Activated CD4-positive, CD25-positive, alpha-beta regulatory T cell treated with anti-CD3 and anti-CD28 coated beads, Interleukin-2, amount 50 U/mL, for 72 hours (primary cell): ENCODE measurements at regions not wholly inside any gene's neighbourhood (a gene's known extent, or its start where the extent isn't known, plus 50 kb on each side); places are given as distances from the start of the nearest gene placed in this dataset.

Source experiments
- DNase-seq: peaks from one replicate; pipeline ENCODE4 v3.0.0; 2021

GRCh38 chr11:122268601-122269130 is 152.7 kb upstream of the BLID start:
- no peak for DNase-seq

GRCh38 chr11:122267602-122268001 is 151.6 kb upstream of the BLID start:
- DNase-seq: no peak

DNA sequence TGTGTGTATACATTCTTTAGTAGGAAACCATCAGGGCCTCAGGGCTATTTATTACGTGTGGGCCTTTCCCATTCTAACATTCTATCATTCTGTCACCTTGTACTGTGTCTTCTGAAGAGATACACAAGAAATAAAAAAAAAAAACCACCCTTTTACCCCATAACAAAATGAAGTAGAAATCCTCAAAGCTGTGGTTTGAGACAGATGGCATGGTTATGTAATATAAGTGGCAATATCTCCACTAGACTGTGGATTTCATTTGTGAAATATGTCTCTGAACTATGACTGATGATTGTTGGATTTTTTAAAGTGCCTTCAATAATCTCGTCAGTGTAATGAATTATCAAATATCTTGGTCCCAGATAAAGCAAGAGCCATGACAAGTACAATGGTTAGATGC is 150.0 kb upstream of the BLID start:
- no peak for DNase-seq

- no peak for DNase-seq
These were observed 148.1 kb upstream of the BLID start for GRCh38 chr11:122264121-122264520.

GRCh38 chr11:122261546-122261945 is 145.5 kb upstream of the BLID start:
- DNase-seq: no peak

DNA sequence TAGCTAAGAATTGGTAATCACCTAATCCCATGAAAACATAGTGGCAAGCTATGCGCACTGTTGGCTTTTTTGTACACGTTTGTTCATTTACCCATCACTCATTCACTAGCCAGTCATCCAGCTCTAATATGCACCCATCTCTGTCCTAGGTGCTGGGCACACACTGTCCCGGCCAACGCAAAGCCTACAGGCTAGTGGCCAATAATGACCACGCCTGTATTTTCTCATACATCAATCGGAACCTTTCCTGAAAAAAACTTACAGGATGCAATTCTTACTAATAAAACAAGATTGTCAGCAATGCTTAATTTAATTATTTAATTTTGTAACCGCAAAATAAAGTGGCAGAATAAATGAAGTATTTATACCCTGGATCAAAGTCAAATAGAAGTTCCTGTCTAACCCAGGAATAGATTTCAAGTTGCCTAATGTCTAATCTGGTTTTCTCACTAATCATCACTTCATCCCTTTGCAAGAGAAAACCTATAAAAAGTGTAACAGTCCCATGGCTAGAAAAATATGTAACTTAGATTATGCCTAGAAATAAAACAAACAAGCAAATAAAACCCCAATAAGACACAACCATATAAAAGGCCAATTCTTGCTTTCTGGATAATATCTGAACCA is 143.3 kb upstream of the BLID start:
- DNase-seq: no peak

- DNase-seq: no peak
These were observed 142.6 kb upstream of the BLID start for GRCh38 chr11:122258446-122259194.

DNA sequence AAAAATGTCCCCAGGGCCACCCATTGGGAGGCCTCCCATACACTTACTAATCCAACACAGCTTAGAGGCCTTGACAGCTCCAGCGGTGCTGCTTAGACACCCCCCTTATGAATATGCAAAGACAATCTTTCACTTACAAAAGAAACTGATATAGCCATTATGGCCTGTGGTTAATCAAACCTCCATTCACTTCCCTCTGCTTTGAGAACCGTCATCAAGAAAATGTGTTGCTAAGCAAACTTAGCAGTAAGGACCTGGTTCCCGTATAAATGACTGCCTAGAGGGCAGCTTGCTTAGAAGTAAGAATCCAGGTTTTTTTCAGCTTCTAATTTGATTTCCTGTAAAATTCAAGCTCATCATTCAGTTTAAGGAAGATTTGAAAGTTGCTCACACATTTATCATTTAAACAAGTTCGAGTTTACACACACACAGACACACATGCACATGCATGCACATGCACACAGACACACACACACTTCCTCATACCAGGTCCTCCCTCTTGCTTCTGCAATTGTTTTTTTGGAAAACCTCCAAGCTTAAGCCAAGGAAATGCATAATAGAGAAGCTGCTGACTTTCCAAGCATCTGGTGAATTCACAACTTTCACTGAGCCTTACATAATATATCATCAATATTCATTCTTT is 137.7 kb upstream of the BLID start:
- DNase-seq: no peak

DNA sequence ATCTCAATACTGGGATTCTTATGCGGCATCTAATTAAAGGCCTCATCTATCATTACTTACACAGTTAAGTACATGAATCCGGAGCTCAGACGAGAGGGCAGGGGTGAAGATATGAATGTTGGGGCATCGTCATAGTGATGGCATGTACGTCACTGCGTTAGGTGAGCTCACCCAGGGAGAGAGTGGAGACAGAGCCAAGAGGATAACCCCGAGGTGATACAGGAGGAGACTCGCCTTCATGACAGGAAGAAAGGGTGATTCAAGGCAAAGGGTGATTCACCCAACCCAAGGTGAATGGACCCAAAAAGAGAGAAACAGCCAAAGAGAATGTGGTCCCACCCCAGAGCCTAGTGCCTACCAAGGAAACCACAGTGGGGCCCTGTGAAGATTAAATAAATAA is 132.9 kb upstream of the BLID start:
- no peak for DNase-seq

DNA sequence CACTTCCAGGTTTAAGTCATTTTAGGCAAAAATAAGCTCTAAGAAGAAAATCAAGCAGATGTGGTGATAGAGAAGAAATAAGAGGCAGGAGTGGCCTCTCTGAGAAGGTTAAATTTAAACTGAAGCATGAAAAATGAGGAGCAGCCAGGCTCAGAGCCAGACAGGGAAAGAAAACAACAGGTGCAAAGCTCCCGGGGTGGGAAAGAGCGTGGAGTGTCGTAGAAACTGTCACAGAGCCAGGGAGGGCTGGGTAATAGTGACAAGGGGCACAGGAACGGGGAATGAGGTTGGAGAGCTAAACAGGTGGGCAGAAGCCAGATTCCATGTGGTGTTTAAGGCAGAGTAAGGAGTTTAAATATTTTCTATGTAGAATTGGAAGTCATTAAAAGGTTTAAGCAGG is 132.1 kb upstream of the BLID start:
- DNase-seq: no peak

- DNase-seq: no peak
These were observed 130.9 kb upstream of the BLID start for GRCh38 chr11:122246874-122247273.

- no peak for DNase-seq
These were observed 126.7 kb upstream of the BLID start for GRCh38 chr11:122242731-122243130.

DNA sequence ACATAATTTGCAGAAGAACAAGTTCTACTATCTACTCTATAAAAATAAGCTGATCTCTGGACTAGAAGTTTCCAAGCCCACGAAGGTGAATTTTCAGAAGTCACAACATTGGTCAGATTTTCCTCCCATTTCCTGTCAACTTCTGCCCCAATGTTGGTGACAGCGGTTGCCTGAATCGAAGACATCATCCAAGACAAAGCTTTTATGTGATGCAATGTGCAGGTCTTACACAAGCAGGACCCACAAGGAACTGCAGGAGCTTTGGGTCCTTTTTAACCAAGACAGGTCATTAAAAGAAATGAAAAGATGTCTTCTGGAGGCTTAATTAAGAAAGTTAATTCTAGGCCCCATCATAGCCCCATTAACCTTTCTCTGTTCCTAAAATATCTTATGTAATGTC is 125.6 kb upstream of the BLID start:
- DNase-seq: no peak

DNA sequence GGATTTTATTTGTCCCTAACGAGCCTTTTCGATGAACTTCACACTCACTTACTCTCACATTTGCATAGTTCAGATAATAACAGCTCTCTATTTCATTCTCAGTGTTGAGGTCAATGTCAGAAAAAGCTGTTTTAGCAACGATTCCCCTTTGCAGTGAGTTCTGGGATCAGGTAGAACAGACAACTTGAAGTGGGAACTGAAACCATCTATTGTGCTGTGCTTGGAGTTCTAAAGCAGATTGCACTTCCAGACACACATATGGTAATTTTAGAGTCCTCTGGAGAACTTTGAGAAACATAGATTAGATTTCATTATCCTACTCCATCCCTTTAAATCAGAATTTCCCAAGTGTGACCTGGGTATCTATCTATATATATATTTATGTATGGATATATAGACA is 124.6 kb upstream of the BLID start:
- DNase-seq: no peak

DNA sequence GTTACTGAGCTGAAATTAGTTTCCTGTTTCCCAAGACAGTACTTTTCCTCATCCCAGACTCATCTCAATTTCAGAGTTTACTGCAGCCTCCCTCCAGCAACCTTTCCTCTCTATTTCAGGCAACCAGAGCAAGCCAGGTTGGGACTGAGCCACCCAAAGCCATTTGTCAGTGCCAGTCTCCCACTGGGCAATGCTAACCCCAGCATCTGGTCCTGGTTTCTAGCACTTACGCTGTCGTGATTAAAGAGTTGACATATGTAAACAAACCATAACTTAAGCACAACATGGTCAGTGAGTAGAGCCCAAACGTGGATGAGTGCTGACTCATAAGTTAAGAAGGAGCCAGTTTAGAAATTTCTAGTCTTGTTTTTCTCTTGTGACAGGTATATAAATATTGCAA is 119.6 kb upstream of the BLID start:
- no peak for DNase-seq

DNA sequence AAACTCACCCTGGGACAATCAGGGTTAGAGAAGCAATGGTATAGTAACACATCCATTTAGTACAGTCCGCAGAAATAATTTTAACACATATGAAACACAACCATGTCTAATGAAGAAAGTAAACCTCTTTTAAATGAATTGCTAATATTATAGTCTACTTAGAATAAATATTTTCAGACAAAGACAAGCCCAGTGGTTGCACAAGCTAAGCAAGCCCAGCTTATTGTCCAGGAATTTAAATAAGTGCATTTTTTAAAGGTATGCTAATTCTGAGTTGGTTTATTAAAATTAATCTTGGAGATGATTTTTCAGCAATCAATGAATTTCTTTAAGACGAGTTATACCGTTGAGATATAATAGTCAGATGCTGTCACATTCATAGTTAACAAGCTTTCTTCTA is 118.8 kb upstream of the BLID start:
- no peak for DNase-seq

- DNase-seq: no peak
These were observed 118.2 kb upstream of the BLID start for GRCh38 chr11:122234257-122234656.

- no peak for DNase-seq
These were observed 117.0 kb upstream of the BLID start for GRCh38 chr11:122232985-122233384.

DNA sequence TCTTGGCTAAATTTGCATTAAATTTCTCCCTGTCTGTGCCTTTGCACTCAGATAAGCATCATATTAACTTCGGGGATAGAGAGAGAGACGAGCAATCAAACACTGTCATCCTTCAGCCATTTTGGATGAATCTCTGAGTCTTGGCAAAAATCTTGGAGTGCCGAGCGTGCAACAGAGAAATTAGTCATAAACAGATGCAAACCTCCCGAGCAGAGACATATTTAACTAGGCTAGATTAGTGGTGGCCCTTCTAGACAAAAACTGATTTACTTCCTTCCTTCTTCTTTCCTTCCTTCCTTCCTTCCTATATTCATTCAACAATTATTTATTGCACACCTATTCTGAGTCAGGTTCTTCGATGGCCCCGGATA is 114.4 kb upstream of the BLID start:
- DNase-seq: no peak

DNA sequence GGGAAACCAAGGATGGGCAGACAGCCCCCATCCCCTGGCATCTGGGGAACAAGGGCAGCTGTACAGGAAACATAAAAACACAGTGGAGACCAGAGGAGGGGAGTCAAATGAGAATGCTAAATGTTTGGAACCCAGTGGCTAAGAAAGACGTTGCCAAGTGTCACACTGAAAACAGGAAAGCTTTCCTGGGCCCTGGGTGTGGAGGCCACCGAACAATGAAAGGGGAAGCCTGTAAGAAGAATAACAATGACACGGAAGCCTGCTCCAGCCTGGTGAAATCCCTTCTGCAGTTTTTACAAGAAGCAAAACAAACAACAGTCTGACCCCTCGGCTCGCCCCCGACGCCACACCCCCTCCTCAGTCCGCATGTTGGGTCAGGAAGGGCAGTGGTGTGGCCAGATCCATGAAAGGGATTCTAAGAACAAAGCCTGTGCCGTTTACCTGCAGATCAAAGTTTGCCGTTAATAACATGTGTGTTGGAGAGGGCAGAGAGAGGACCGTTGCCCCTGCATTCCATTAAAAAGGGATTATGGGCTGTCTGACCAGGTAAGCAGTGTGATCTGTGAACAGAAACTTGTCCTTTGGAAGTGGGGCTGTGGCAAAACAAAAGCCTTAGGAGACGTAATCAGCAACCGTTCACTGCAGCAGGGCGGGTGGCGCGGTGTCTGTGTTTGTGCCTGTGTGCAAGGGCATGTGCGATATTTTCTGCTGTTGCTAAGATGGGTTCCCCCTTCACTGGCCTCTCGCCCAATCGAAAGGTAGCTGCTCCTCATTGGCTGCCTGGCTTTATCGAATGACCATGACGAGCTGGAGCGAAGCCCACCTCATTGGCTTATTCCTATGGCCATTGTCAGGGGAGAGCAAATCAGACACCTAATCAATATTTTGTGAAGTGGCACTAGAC is 113.7 kb upstream of the BLID start:
- DNase-seq: no peak

DNA sequence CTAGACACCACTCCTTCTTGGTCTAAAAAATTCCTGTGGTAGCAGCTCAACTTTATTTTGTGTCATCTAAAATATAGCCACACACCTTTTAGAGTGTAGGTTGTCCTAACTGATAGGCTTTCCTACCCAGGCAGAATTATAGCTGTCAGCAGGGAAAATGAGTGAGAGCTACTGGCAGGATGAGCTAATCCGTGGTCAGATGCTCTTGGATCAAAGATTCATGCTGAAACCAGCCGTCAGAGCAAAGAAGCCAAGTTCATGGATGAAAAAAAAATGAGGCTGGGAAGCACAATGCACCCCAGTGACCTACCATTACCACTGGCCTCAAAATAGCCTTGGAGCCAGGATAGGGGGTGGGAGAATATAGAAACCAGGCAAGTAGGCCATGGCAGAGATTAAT is 113.1 kb upstream of the BLID start:
- DNase-seq: no peak

- no peak for DNase-seq
These were observed 110.9 kb upstream of the BLID start for GRCh38 chr11:122226810-122227379.

GRCh38 chr11:122224867-122225266 is 108.9 kb upstream of the BLID start:
- no peak for DNase-seq
